Keratinocyte (primary cell): ENCODE measurements at regions not wholly inside any gene's neighbourhood (a gene's known extent, or its start where the extent isn't known, plus 50 kb on each side); places are given as distances from the start of the nearest gene placed in this dataset.
A peak's percentile ranks its signal among the peaks of the same experiment; 100 is the strongest.

Source experiments
- DNase-seq: peaks from one replicate; pipeline ENCODE4 v3.0.0-alpha.2; 2011; ENCODE audit warnings: low read depth, missing footprints, low spot score
- FAIRE-seq: peaks from 2 replicates; lab custom pipeline; 2011; peaks lifted over from hg19 to GRCh38; lab: Jason Lieb, UNC
- H2AFZ ChIP-seq: 2 replicates; pipeline ENCODE4 v1.6.0; 2012; ENCODE audit warnings: low read length, control low read depth, inconsistent platforms; ENCODE audit not compliant: control insufficient read depth
- H3K27ac ChIP-seq: 2 replicates; pipeline ENCODE4 v1.5.1; 2011; ENCODE audit warnings: low read length; ENCODE audit not compliant: control insufficient read depth, insufficient read depth
- H3K27me3 ChIP-seq: 3 replicates; pipeline ENCODE4 v1.6.0; 2011; ENCODE audit warnings: low read length; ENCODE audit not compliant: control insufficient read depth, insufficient read depth; ENCODE audit errors: extremely low read depth
- H3K36me3 ChIP-seq, 2 experiments: 2 replicates in 1 of 2; 3 replicates in 1 of 2; pipeline ENCODE4 v1.5.1; 2011; ENCODE audit warnings: low read length in 2 of 2, mild to moderate bottlenecking in 1 of 2; ENCODE audit not compliant: control insufficient read depth in 2 of 2, insufficient read depth in 2 of 2; ENCODE audit errors: extremely low read depth in 1 of 2
- H3K4me1 ChIP-seq: 3 replicates; pipeline ENCODE4 v1.5.1; 2011; ENCODE audit warnings: low read length; ENCODE audit not compliant: control insufficient read depth, insufficient read depth; ENCODE audit errors: extremely low read depth
- H3K4me2 ChIP-seq: 3 replicates; pipeline ENCODE4 v1.6.0; 2011; ENCODE audit warnings: low read depth, low read length; ENCODE audit not compliant: control insufficient read depth, insufficient read depth; ENCODE audit errors: extremely low read depth
- H3K4me3 ChIP-seq, 3 experiments: fragments of 200-600 bp in 1 of 3; sonication (generic) in 1 of 3; 2 replicates in 2 of 3; 3 replicates in 1 of 3; pipeline ENCODE4 v1.5.1; 2011 to 2016; ENCODE audit warnings: low read length in 3 of 3, mild to moderate bottlenecking in 3 of 3, control low read depth in 2 of 3, inconsistent platforms in 1 of 3, low read depth in 1 of 3, mixed read lengths in 1 of 3, mixed run types in 1 of 3, moderate library complexity in 1 of 3; ENCODE audit not compliant: control insufficient read depth in 2 of 3, insufficient read depth in 2 of 3; ENCODE audit errors: extremely low read depth in 1 of 3
- H3K79me2 ChIP-seq: 2 replicates; pipeline ENCODE4 v1.6.0; 2012; ENCODE audit warnings: low read length; ENCODE audit not compliant: control insufficient read depth, insufficient read depth
- H3K9ac ChIP-seq: 3 replicates; pipeline ENCODE4 v1.6.0; 2011; ENCODE audit warnings: low read length; ENCODE audit not compliant: control insufficient read depth, insufficient read depth; ENCODE audit errors: extremely low read depth
- H3K9me1 ChIP-seq: 3 replicates; pipeline ENCODE4 v1.6.0; 2011; ENCODE audit warnings: low read length; ENCODE audit not compliant: control insufficient read depth, insufficient read depth; ENCODE audit errors: extremely low read depth
- H3K9me3 ChIP-seq: 2 replicates; pipeline ENCODE4 v1.5.1; 2012; ENCODE audit warnings: low read depth, low read length; ENCODE audit not compliant: control insufficient read depth
- H4K20me1 ChIP-seq: 3 replicates; pipeline ENCODE4 v1.6.0; 2011; ENCODE audit warnings: low read length; ENCODE audit not compliant: control insufficient read depth, insufficient read depth; ENCODE audit errors: extremely low read depth
- EZH2 ChIP-seq: IDR thresholded peaks from one replicate; pipeline ENCODE4 v1.6.1; 2012; ENCODE audit warnings: inconsistent platforms, mild to moderate bottlenecking, low read length, moderate library complexity
- dilution Hi-C: fragments of 300-500 bp; cut with MboI; formaldehyde crosslinking; loops from one replicate; pipeline ENCODE4 v1.7.0; 2020; ENCODE audit warnings: low sequenced_read_pairs; ENCODE audit not compliant: extremely low pct_ligation_motif_present
- TF ChIP-seq, protein P1 (sequence below), 3 experiments: IDR thresholded peaks in 1 of 3; conservative IDR thresholded peaks in 1 of 3; optimal IDR thresholded peaks in 1 of 3; 2 replicates in 2 of 3; 3 replicates in 1 of 3; pipeline versions ENCODE3 to v1.5.1; 2011; ENCODE audit warnings: low read length in 3 of 3, mild to moderate bottlenecking in 3 of 3, moderate library complexity in 2 of 3, control low read depth in 1 of 3, inconsistent platforms in 1 of 3; ENCODE audit not compliant: insufficient read depth in 2 of 3; ENCODE audit errors: extremely low read depth in 1 of 3

DNA sequence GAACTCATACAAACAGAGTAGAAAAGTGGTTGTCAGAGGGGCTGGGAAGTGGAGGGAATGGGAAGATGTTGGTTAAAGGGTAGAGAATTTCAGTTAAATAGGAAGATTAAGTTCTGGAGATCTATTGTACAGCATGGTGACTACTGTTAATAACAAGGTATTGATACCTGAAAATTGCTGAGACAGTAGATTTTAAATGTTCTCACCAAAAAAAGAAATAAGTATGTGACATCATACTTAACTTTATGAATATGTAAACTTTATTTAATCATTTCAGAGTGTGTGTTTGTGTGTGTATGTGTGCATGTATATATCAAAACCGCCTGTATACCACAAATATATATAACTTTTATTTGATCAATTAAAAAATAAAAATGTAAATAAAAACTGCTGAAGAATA is 896.4 kb downstream of the TFAP2A start:
- peak overlapping the region; percentile 70 for H3K4me2 ChIP-seq
- H3K9me3 ChIP-seq: no peaks in the 10 kb centered on the region
- no peak overlapping the region for H3K4me3 ChIP-seq
- peaks cover 82% of the 10 kb centered on the region for H3K4me1 ChIP-seq
- H3K27me3 ChIP-seq: no peaks in the 10 kb centered on the region
- TF ChIP-seq, protein P1, sequence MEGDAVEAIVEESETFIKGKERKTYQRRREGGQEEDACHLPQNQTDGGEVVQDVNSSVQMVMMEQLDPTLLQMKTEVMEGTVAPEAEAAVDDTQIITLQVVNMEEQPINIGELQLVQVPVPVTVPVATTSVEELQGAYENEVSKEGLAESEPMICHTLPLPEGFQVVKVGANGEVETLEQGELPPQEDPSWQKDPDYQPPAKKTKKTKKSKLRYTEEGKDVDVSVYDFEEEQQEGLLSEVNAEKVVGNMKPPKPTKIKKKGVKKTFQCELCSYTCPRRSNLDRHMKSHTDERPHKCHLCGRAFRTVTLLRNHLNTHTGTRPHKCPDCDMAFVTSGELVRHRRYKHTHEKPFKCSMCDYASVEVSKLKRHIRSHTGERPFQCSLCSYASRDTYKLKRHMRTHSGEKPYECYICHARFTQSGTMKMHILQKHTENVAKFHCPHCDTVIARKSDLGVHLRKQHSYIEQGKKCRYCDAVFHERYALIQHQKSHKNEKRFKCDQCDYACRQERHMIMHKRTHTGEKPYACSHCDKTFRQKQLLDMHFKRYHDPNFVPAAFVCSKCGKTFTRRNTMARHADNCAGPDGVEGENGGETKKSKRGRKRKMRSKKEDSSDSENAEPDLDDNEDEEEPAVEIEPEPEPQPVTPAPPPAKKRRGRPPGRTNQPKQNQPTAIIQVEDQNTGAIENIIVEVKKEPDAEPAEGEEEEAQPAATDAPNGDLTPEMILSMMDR (optimal IDR thresholded peaks at IDR 0.05 in 1 of 3, IDR thresholded peaks at IDR 0.05 in 1 of 3, conservative IDR thresholded peaks at IDR 0.05 in 1 of 3; ENCODE audit: extremely low read depth in 1 of 3, insufficient read depth in 2 of 3, low read length in 3 of 3): no peak
- TF ChIP-seq EZH2: no peak
- DNase-seq (no peak), FAIRE-seq (no peak)
- no peaks in the 10 kb centered on the region for H3K9me1 ChIP-seq
- H2AFZ ChIP-seq: no peak overlapping the region
- no peaks in the 10 kb centered on the region for H3K36me3 ChIP-seq
- H3K9ac ChIP-seq: no peak overlapping the region
- H3K27ac ChIP-seq: peak overlapping the region; percentile 58
- no peaks in the 10 kb centered on the region for H4K20me1 ChIP-seq
- H3K79me2 ChIP-seq: no peaks in the 10 kb centered on the region
- dilution Hi-C loops: no loop called here

DNA sequence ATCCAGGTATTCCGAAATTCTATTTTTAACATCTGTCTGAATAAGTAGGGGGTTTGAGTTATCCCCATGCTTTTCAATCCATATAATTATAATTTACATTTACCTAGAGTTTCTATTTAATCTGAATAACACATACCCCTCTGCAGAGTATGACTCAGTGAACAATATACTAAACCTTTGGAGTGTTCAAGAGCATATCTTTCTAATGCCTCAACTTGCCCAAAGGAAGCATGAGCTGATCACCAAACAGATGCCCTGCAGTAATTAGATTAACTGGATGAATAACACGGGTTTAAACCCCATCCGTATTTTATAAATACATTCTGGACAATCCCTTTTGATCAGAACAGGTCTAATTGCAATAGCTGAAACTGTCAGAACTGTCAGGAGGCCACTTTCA is 897.1 kb downstream of the TFAP2A start:
- Histone ChIP-seq H2AFZ (no peak overlapping the region), H3K4me1 (peaks cover 76% of the 10 kb centered on the region), H3K4me2 (peak overlapping the region; percentile 70), H3K4me3 (no peak overlapping the region), H3K9ac (no peak overlapping the region), H3K9me1 (no peaks in the 10 kb centered on the region), H3K27ac (peak overlapping the region; percentile 58), H3K79me2 (no peaks in the 10 kb centered on the region), H3K27me3 (no peaks in the 10 kb centered on the region), H4K20me1 (no peaks in the 10 kb centered on the region), H3K36me3 (no peaks in the 10 kb centered on the region), H3K9me3 (no peaks in the 10 kb centered on the region)
- no peak for DNase-seq
- no peak for TF ChIP-seq EZH2
- TF ChIP-seq, protein P1 (optimal IDR thresholded peaks at IDR 0.05 in 1 of 3, IDR thresholded peaks at IDR 0.05 in 1 of 3, conservative IDR thresholded peaks at IDR 0.05 in 1 of 3; ENCODE audit: extremely low read depth in 1 of 3, insufficient read depth in 2 of 3, low read length in 3 of 3): no peak
- dilution Hi-C loops: no loop called here
- peak; percentile 84 for FAIRE-seq
